SK-N-SH (cell line): ENCODE measurements at regions not wholly inside any gene's neighbourhood (a gene's known extent, or its start where the extent isn't known, plus 50 kb on each side); places are given as distances from the start of the nearest gene placed in this dataset.

Experiments
- CTCF ChIA-PET: fragments of 300-600, 350-600 bp; formaldehyde crosslinking; extraction: SDS; loops from one replicate; lab custom pipeline; 2021; lab: Yijun Ruan, JAX
- POLR2A ChIA-PET: fragments of 350-600 bp; sonication (Branson Sonifier 250); formaldehyde crosslinking; extraction: SDS; loops from one replicate; lab custom pipeline; 2020; ENCODE audit warnings: antibody characterized with exemption, inconsistent platforms; lab: Yijun Ruan, JAX
- DNase-seq: peaks from one replicate; pipeline ENCODE4 v3.0.0; 2012
- H2AFZ ChIP-seq: fragments of 200-600 bp; sonication (generic); 2 replicates; pipeline ENCODE4 v1.8.1; 2016; ENCODE audit warnings: antibody characterized with exemption, mild to moderate bottlenecking, low read depth
- H3F3A ChIP-seq: fragments of 200-600 bp; sonication (generic); replicated peaks from 2 replicates; pipeline ENCODE3; 2016; ENCODE audit warnings: antibody characterized with exemption, mild to moderate bottlenecking; ENCODE audit not compliant: insufficient read depth
- H3K27ac ChIP-seq, 2 experiments: fragments of 200-500 bp in 1 of 2; fragments of 200-600 bp in 1 of 2; sonication (Bioruptor generic) in 1 of 2; sonication (generic), shearing (Covaris generic) in 1 of 2; 2 replicates each; pipeline versions ENCODE4 v1.5.1 to v1.6.1; 2014 to 2016; ENCODE audit warnings: low read depth in 2 of 2, inconsistent platforms in 1 of 2, low read length in 1 of 2, mild to moderate bottlenecking in 1 of 2, mixed read lengths in 1 of 2
- H3K27me3 ChIP-seq: fragments of 200-600 bp; sonication (generic), shearing (Covaris generic); 2 replicates; pipeline ENCODE4 v1.6.1; 2016; ENCODE audit warnings: mixed run types; ENCODE audit not compliant: insufficient read depth
- H3K36me3 ChIP-seq, 2 experiments: fragments of 200-500 bp in 1 of 2; fragments of 200-600 bp in 1 of 2; sonication (Bioruptor generic) in 1 of 2; sonication (generic) in 1 of 2; replicated peaks in 1 of 2; 2 replicates each; pipeline versions ENCODE3 to v1.5.1; 2014 to 2016; ENCODE audit warnings: low read length in 1 of 2, mild to moderate bottlenecking in 1 of 2; ENCODE audit not compliant: insufficient read depth in 2 of 2, control insufficient read depth in 1 of 2
- H3K4me1 ChIP-seq, 2 experiments: fragments of 200-500 bp in 1 of 2; fragments of 200-600 bp in 1 of 2; sonication (Bioruptor generic) in 1 of 2; sonication (generic), shearing (Covaris generic) in 1 of 2; 2 replicates each; pipeline versions ENCODE4 v1.5.1 to v1.6.1; 2014 to 2016; ENCODE audit warnings: low read depth in 1 of 2, low read length in 1 of 2, mixed run types in 1 of 2; ENCODE audit not compliant: insufficient read depth in 2 of 2, control insufficient read depth in 1 of 2
- H3K4me2 ChIP-seq: fragments of 200-600 bp; sonication (generic), shearing (Covaris generic); 2 replicates; pipeline ENCODE4 v1.6.1; 2017; ENCODE audit warnings: mixed run types
- H3K4me3 ChIP-seq, 2 experiments: fragments of 200-500 bp in 1 of 2; fragments of 200-600 bp in 1 of 2; sonication (Bioruptor generic) in 1 of 2; sonication (generic), shearing (Covaris generic) in 1 of 2; 2 replicates each; pipeline versions ENCODE4 v1.5.1 to v1.8.1; 2014 to 2016; ENCODE audit warnings: low read depth in 2 of 2, inconsistent platforms in 1 of 2, low read length in 1 of 2, mild to moderate bottlenecking in 1 of 2, mixed read lengths in 1 of 2, moderate library complexity in 1 of 2
- H3K79me2 ChIP-seq: fragments of 200-600 bp; sonication (generic); 2 replicates; pipeline ENCODE4 v1.8.1; 2017; ENCODE audit warnings: mild to moderate bottlenecking; ENCODE audit not compliant: insufficient read depth
- H3K9ac ChIP-seq: fragments of 200-600 bp; sonication (generic); 2 replicates; pipeline ENCODE4 v1.6.1; 2017; ENCODE audit warnings: mixed run types
- H3K9me2 ChIP-seq: fragments of 200-600 bp; sonication (generic); 2 replicates; pipeline ENCODE4 v1.6.1; 2017; ENCODE audit warnings: mixed run types
- H3K9me3 ChIP-seq: fragments of 200-600 bp; sonication (generic); 2 replicates; pipeline ENCODE4 v1.6.1; 2017; ENCODE audit warnings: mixed run types, mild to moderate bottlenecking, moderate library complexity
- H4K20me1 ChIP-seq: fragments of 200-600 bp; sonication (generic); 2 replicates; pipeline ENCODE4 v1.6.1; 2017; ENCODE audit warnings: mild to moderate bottlenecking, mixed run types; ENCODE audit not compliant: insufficient read depth
- CTCF ChIP-seq: fragments of 200-600 bp; sonication (generic); IDR thresholded peaks from 2 replicates; pipeline ENCODE4 v1.6.1; 2017; ENCODE audit warnings: antibody characterized with exemption, mild to moderate bottlenecking, moderate library complexity
- ELF1 ChIP-seq: IDR thresholded peaks from 2 replicates; pipeline ENCODE4 v1.4.0; 2012
- EZH2phosphoT487 ChIP-seq: fragments of 200-600 bp; sonication (generic); IDR thresholded peaks from 2 replicates; pipeline ENCODE4 v1.6.1; 2017; ENCODE audit warnings: low read depth, mixed run types, mild to moderate bottlenecking, antibody characterized with exemption, moderate library complexity, borderline replicate concordance
- FOSL2 ChIP-seq: IDR thresholded peaks from 2 replicates; pipeline ENCODE4 v1.4.0; 2012; ENCODE audit warnings: low read depth, mild to moderate bottlenecking, moderate library complexity, borderline replicate concordance
- FOXJ3 ChIP-seq: sonication (generic); formaldehyde crosslinking; IDR thresholded peaks from 2 replicates; pipeline ENCODE4 v1.5.1; 2020; ENCODE audit warnings: mild to moderate bottlenecking, missing genetic modification reagents
- IRF3 ChIP-seq: fragments of 150-350 bp; IDR thresholded peaks from 2 replicates; pipeline ENCODE4 v1.6.1; 2016; ENCODE audit warnings: mild to moderate bottlenecking, low read depth, low read length
- JUND ChIP-seq: IDR thresholded peaks from 2 replicates; pipeline ENCODE4 v1.4.0; 2012
- MEF2A ChIP-seq: IDR thresholded peaks from 2 replicates; pipeline ENCODE4 v1.4.0; 2012; ENCODE audit warnings: low read depth, borderline replicate concordance
- NFIC ChIP-seq: IDR thresholded peaks from 2 replicates; pipeline ENCODE4 v1.4.0; 2012; ENCODE audit warnings: borderline replicate concordance
- NRF1 ChIP-seq: IDR thresholded peaks from 2 replicates; pipeline ENCODE4 v1.6.1; 2012; ENCODE audit warnings: low read depth, mild to moderate bottlenecking, low read length
- PBX3 ChIP-seq: IDR thresholded peaks from 2 replicates; pipeline ENCODE4; 2012
- POLR2AphosphoS5 ChIP-seq: IDR thresholded peaks from 2 replicates; pipeline ENCODE4 v1.6.1; 2012; ENCODE audit warnings: low read depth, low read length
- RCOR1 ChIP-seq: fragments of 150-350 bp; IDR thresholded peaks from 2 replicates; pipeline ENCODE4 v1.6.1; 2017; ENCODE audit warnings: antibody characterized with exemption, low read length
- RFX5 ChIP-seq: IDR thresholded peaks from 2 replicates; pipeline ENCODE4 v1.6.1; 2012; ENCODE audit warnings: mild to moderate bottlenecking, improper control_type of control experiment, low read length
- RXRA ChIP-seq: IDR thresholded peaks from 2 replicates; pipeline ENCODE4 v1.4.0; 2012; ENCODE audit warnings: low read depth, mild to moderate bottlenecking, borderline replicate concordance
- TAF1 ChIP-seq: IDR thresholded peaks from 2 replicates; pipeline ENCODE4 v1.6.1; 2012; ENCODE audit warnings: low read depth, mild to moderate bottlenecking, low read length, moderate library complexity, borderline replicate concordance
- TCF12 ChIP-seq: IDR thresholded peaks from 2 replicates; pipeline ENCODE4 v1.4.0; 2012
- TEAD4 ChIP-seq: IDR thresholded peaks from 2 replicates; pipeline ENCODE4 v1.4.0; 2012; ENCODE audit warnings: mild to moderate bottlenecking, borderline replicate concordance; ENCODE audit not compliant: insufficient read depth
- USF1 ChIP-seq: IDR thresholded peaks from 2 replicates; pipeline ENCODE4 v1.4.0; 2012; ENCODE audit warnings: low read depth, borderline replicate concordance
- WGBS: methylation state at CpG from one replicate; pipeline ENCODE4 v1.1.6; 2017; ENCODE audit warnings: low lambda C conversion rate; 5-methylcytosine and 5-hydroxymethylcytosine counted together

- no peak for DNase-seq
- Histone ChIP-seq H3K27ac (no peak overlapping the region), H3K36me3 (no peaks in the 10 kb centered on the region), H3K9me3 (no peaks in the 10 kb centered on the region), H3K27me3 (no peaks in the 10 kb centered on the region), H3F3A (no peaks in the 10 kb centered on the region), H3K79me2 (no peaks in the 10 kb centered on the region), H3K4me2 (no peak overlapping the region), H2AFZ (no peak overlapping the region), H4K20me1 (no peaks in the 10 kb centered on the region), H3K4me3 (no peak overlapping the region), H3K9me2 (no peaks in the 10 kb centered on the region), H3K9ac (no peak overlapping the region), H3K4me1 (no peaks in the 10 kb centered on the region)
- TF ChIP-seq IRF3 = no peak
- TF ChIP-seq JUND = no peak
- no peak for TF ChIP-seq NRF1
- no peak for TF ChIP-seq TEAD4
- no peak for TF ChIP-seq RFX5
- TF ChIP-seq EZH2phosphoT487 = no peak
- TF ChIP-seq RCOR1 = no peak
- TF ChIP-seq MEF2A = no peak
- TF ChIP-seq TAF1 = no peak
- TF ChIP-seq CTCF = no peak
- TF ChIP-seq ELF1 = no peak
- TF ChIP-seq USF1 = no peak
- no peak for TF ChIP-seq FOSL2
- TF ChIP-seq NFIC = no peak
- no peak for TF ChIP-seq PBX3
- no peak for TF ChIP-seq TCF12
- TF ChIP-seq FOXJ3 (CRISPR knock-in tag) = no peak
- no peak for TF ChIP-seq POLR2AphosphoS5
- TF ChIP-seq RXRA = no peak
- POLR2A ChIA-PET = no interaction called here
- CTCF ChIA-PET = interaction anchor here (0.6 to 6.9 kb wide), 40 partner anchors 9 to 1500 kb away, joined by 3 to 144 read pairs (median 4); partner anchors contain the start of gene ZNF462
- WGBS = 27% methylated on average over 1 of the region's 1 CpG
Measured at GRCh38 chr9:105841562-105841961, 147.2 kb downstream of the TMEM38B start.
